ENCODE measurements at regions not wholly inside any gene's neighbourhood (a gene's known extent, or its start where the extent isn't known, plus 50 kb on each side); places are given as distances from the start of the nearest gene placed in this dataset.

DNA sequence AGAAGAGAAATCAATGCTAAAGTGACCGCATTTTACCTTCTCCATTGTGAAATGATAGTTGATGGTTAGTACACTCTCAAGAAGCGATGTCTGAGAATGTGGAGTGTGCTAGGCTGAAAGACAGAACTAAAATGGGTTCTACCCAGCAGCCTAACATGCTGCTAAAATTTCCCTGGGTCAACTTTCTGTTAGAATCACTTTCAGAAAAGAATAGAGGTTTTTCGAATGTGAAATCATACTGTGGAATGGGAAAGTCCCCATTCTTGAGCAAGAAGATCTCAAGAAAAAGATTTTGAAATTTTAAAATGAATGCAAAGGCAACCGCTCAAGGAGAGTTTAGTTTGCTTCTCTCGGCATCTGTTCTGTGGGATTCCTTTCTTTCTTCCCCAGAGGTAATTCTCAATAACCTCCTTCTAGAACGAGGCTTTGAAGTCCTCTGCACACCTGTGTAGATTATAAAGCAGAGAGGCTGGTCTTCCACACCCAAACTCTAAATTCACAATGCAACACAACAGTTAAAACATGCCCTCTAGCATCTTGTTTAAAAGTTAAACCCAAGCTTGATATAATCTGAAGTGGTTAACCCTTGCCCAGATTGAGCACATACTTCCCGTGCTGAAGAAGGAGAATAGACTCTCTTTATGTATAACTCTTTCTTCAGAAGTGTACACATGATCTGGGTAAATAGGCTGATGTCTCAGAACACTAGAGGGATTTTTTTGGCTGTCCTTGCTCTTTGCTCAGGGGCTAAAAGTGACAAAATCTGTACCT is 208.7 kb upstream of the KLF3 start:
- TF ChIP-seq RFX5 (IDR thresholded peaks at IDR 0.05; ENCODE audit: low read depth, low read length) (no peak), CEBPB (IDR thresholded peaks at IDR 0.05; ENCODE audit: low read depth, low read length) (no peak), BHLHE40 (IDR thresholded peaks at IDR 0.05; ENCODE audit: low read depth, low read length) (no peak), RAD21 (IDR thresholded peaks at IDR 0.05; ENCODE audit: low read length) (no peak), POLR2A (IDR thresholded peaks at IDR 0.05; ENCODE audit: low read depth, low read length) (no peak), FOS (IDR thresholded peaks at IDR 0.05; ENCODE audit: low read depth, low read length) (no peak), SMC3 (IDR thresholded peaks at IDR 0.05; ENCODE audit: low read depth, low read length) (no peak), CHD1 (IDR thresholded peaks at IDR 0.05; ENCODE audit: low read depth, low read length) (no peak)
- TF ChIP-seq, protein P1, sequence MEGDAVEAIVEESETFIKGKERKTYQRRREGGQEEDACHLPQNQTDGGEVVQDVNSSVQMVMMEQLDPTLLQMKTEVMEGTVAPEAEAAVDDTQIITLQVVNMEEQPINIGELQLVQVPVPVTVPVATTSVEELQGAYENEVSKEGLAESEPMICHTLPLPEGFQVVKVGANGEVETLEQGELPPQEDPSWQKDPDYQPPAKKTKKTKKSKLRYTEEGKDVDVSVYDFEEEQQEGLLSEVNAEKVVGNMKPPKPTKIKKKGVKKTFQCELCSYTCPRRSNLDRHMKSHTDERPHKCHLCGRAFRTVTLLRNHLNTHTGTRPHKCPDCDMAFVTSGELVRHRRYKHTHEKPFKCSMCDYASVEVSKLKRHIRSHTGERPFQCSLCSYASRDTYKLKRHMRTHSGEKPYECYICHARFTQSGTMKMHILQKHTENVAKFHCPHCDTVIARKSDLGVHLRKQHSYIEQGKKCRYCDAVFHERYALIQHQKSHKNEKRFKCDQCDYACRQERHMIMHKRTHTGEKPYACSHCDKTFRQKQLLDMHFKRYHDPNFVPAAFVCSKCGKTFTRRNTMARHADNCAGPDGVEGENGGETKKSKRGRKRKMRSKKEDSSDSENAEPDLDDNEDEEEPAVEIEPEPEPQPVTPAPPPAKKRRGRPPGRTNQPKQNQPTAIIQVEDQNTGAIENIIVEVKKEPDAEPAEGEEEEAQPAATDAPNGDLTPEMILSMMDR (conservative IDR thresholded peaks at IDR 0.05; ENCODE audit: low read depth, low read length), result no peak

Measured in IMR-90 (cell line).